Heart left ventricle (tissue), 16 donors: ENCODE measurements at regions not wholly inside any gene's neighbourhood (a gene's known extent, or its start where the extent isn't known, plus 50 kb on each side); places are given as distances from the start of the nearest gene placed in this dataset.
A peak's percentile ranks its signal among the peaks of the same experiment; 100 is the strongest.
"Not testable (repeated sequence)": the region's sequence is repeated elsewhere in the genome, so short reads cannot be mapped to it uniquely, and the experiment has no call there.

Experiments
- ATAC-seq, 4 donors: fragments of 200-7000 bp; cut with Tn5 transposase; one replicate each; pipeline ENCODE4 v1.9.1; 2020 to 2022; ENCODE audit warnings: moderate library complexity in 4 of 4, mild to moderate bottlenecking in 3 of 4, moderate number of reproducible peaks in 1 of 4
- DNase-seq, 5 donors: peaks; one replicate each; pipeline ENCODE4 v3.0.0-alpha.2; 2020
- H3K27ac ChIP-seq, 12 donors: fragments of 200-600 bp; sonication (generic) in 4 of 12; one replicate each; pipeline versions ENCODE4 v1.5.0 to v1.8.0; 2016 to 2022; ENCODE audit warnings: mild to moderate bottlenecking in 2 of 12
- H3K27me3 ChIP-seq, 9 donors: fragments of 200-600 bp; sonication (generic) in 2 of 9; one replicate each; pipeline versions ENCODE4 v1.5.1 to v1.8.0; 2016 to 2022; ENCODE audit warnings: mild to moderate bottlenecking in 3 of 9
- H3K36me3 ChIP-seq, 9 donors: fragments of 200-600 bp; sonication (generic) in 2 of 9; one replicate each; pipeline versions ENCODE4 v1.5.0 to v1.8.0; 2018 to 2022; ENCODE audit warnings: mild to moderate bottlenecking in 2 of 9
- H3K4me1 ChIP-seq, 12 donors: fragments of 200-600 bp; sonication (generic) in 4 of 12; one replicate each; pipeline versions ENCODE4 v1.5.0 to v1.8.0; 2016 to 2022; ENCODE audit warnings: mild to moderate bottlenecking in 3 of 12
- H3K4me3 ChIP-seq, 12 donors: fragments of 200-600 bp; sonication (generic) in 4 of 12; one replicate each; pipeline versions ENCODE4 v1.5.0 to v1.8.0; 2017 to 2022; ENCODE audit warnings: mild to moderate bottlenecking in 9 of 12, moderate library complexity in 4 of 12
- H3K9me3 ChIP-seq, 12 donors: fragments of 200-600 bp; sonication (generic) in 4 of 12; one replicate each; pipeline versions ENCODE4 v1.5.0 to v1.8.0; 2016 to 2022; ENCODE audit warnings: mild to moderate bottlenecking in 1 of 12
- POLR2A ChIP-seq, 2 donors: fragments of 450-650 bp; IDR thresholded peaks; one replicate each; pipeline ENCODE4 v1.6.1; 2017; ENCODE audit warnings: antibody characterized with exemption in 2 of 2, mild to moderate bottlenecking in 2 of 2, moderate library complexity in 2 of 2
- WGBS, 4 donors: extraction: QIAGEN DNeasy Blood & Tissue Kit in 2 of 4; methylation state at CpG; one replicate each; pipeline versions ENCODE4 v1.1.5 to v1.1.7; 2013 to 2018; 5-methylcytosine and 5-hydroxymethylcytosine counted together
- intact Hi-C, 10 donors: fragments of 100-400 bp; cut with DNase I; formaldehyde crosslinking; loops; one replicate each; pipeline versions ENCODE4 v1.11.1 to v1.14.2; 2022
- TF ChIP-seq, protein P1 (sequence below), 12 donors: fragments of 200-600 bp; sonication (generic) in 4 of 12; IDR thresholded peaks; one replicate each; pipeline versions ENCODE4 v1.5.0 to v1.8.0; 2018 to 2022; ENCODE audit warnings: antibody characterized with exemption in 12 of 12, mild to moderate bottlenecking in 5 of 12
- donor health status: ischemic (EF 13 %, LVEDD 7.1; RV severe dilation, severe dysfunction).
- donor health status: healthy with polysubstance abuse.
- donor health status: DM: no; HTN: yes; CAD: no.
- donor health status: DM: no; HTN: no; CAD: no.
- donor health status: ischemic (EF 25% LVEDD 6.9; RV normal size, moderate dysfunction).
- donor health status: ischemic (EF 25% LVEDD 5.7; RV mildly dilated, moderate dysfunction).
- donor health status: healthy.
- donor health status: DM: yes; HTN: yes; CAD: no.
- donor health status: ischemic (EF 35%, LVEDD 5.7; RV mildly dilated, moderate dysfunction).
- donor health status: nonischemic (EF 11% LVEDD 7.7; RV severe dilation, severe dysfunction).
- donor health status: DM: yes; HTN: yes; CAD: no.
- donor health status: PGD.
- donor health status: ischemic (EF 29% LVEDD 5.4; RV normal size, mild dysfunction).
- donor health status: nonischemic (EF 23%, LVEDD 6.1; RV moderate dilation, normal function).

DNA sequence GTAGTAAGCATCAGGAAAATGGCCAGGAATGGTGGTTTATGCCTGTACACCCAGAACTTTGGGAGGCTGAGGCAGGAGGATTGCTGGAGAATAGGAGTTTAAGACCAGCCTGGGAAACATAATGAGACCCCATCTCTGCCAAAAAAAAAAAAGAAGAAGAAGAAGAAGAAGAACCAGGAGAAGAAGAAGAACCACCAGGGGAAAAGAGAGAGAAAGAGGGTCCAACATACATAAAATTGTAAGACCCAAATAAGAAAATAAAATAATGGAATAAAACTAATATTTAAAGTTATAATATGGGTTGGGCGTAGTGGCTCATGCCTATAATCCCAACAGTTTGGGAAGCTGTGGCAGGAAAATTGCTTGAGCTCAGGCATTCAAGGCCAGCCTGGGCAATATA is 408.4 kb downstream of the ZFHX3 start:
- DNase-seq (no peak), ATAC-seq (no peak)
- Histone ChIP-seq H3K27ac (no peak overlapping the region), H3K4me3 (no peak overlapping the region), H3K27me3 (no peaks in the 10 kb centered on the region), H3K36me3 (no peaks in the 10 kb centered on the region), H3K9me3 (peaks cover 0 to 41% (median 19%) of the 10 kb centered on the region in 12 donors), H3K4me1 (no peaks in the 10 kb centered on the region)
- no peak for TF ChIP-seq POLR2A (IDR thresholded peaks at IDR 0.05)
- TF ChIP-seq, protein P1, sequence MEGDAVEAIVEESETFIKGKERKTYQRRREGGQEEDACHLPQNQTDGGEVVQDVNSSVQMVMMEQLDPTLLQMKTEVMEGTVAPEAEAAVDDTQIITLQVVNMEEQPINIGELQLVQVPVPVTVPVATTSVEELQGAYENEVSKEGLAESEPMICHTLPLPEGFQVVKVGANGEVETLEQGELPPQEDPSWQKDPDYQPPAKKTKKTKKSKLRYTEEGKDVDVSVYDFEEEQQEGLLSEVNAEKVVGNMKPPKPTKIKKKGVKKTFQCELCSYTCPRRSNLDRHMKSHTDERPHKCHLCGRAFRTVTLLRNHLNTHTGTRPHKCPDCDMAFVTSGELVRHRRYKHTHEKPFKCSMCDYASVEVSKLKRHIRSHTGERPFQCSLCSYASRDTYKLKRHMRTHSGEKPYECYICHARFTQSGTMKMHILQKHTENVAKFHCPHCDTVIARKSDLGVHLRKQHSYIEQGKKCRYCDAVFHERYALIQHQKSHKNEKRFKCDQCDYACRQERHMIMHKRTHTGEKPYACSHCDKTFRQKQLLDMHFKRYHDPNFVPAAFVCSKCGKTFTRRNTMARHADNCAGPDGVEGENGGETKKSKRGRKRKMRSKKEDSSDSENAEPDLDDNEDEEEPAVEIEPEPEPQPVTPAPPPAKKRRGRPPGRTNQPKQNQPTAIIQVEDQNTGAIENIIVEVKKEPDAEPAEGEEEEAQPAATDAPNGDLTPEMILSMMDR (IDR thresholded peaks at IDR 0.05): no peak
- intact Hi-C loops: no loop called here
- 97 to 100% (median 99%) methylated on average over 1 of the region's 1 CpG for WGBS, 4 donors

DNA sequence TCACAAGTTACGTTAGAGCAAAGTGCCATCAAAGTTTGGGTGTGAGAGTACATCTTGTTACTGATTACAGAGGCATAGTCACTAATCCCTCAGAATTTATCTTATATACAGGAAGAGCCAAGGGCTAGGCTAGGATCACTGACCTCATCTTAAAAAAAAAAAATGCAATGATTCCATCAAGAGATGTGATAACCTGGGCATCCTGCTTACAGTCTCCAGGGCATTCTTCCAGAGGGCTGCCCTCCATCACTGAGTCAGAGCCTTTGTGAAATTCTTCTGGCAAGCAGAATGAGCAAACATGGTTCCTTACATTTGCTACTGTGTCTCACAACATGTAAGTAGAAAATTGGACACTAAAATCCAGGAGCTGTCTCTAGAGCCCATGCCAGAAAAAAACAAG is 410.6 kb downstream of the ZFHX3 start:
- WGBS, 4 donors: 35 to 56% (median 51%) methylated on average over 1 of the region's 1 CpG
- Histone ChIP-seq H3K27ac (no peak overlapping the region), H3K27me3 (no peaks in the 10 kb centered on the region), H3K36me3 (no peaks in the 10 kb centered on the region), H3K4me3 (no peak overlapping the region), H3K4me1 (no peaks in the 10 kb centered on the region), H3K9me3 (peaks cover 0 to 39% (median 17%) of the 10 kb centered on the region in 12 donors)
- intact Hi-C loops: no loop called here
- DNase-seq (no peak), ATAC-seq (no peak)
- TF ChIP-seq, protein P1 (IDR thresholded peaks at IDR 0.05): no peak
- no peak for TF ChIP-seq POLR2A (IDR thresholded peaks at IDR 0.05)

DNA sequence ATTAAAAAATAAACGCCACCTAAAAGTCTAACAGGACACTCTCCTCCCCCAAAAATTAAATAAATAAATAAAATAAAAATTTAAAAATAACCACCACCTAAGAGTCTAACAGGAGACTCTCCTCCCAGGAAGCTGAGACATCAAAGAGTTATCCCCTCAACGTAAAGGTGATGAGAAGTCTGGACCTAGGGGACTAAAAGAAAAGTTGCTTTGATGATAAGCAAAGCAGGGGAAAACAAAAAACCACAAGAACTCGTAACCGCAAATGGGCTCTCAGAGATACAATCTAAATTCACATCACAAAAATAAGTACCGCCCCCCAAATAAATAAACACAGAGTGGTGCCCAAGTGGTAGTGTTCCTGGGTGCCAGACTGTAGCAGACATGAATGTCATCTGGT is 412.2 kb downstream of the ZFHX3 start:
- H3K36me3 ChIP-seq: no peaks in the 10 kb centered on the region
- H3K9me3 ChIP-seq: peaks cover 0 to 27% (median 17%) of the 10 kb centered on the region in 12 donors
- H3K27ac ChIP-seq: no peak overlapping the region
- TF ChIP-seq, protein P1 (IDR thresholded peaks at IDR 0.05): no peak
- no peak for TF ChIP-seq POLR2A (IDR thresholded peaks at IDR 0.05)
- WGBS, 4 donors: 88 to 92% (median 89%) methylated on average over 5 of the region's 5 CpGs
- no peak for ATAC-seq
- intact Hi-C loops: no loop called here
- H3K27me3 ChIP-seq: no peaks in the 10 kb centered on the region
- no peak overlapping the region for H3K4me3 ChIP-seq
- no peaks in the 10 kb centered on the region for H3K4me1 ChIP-seq
- no peak for DNase-seq

DNA sequence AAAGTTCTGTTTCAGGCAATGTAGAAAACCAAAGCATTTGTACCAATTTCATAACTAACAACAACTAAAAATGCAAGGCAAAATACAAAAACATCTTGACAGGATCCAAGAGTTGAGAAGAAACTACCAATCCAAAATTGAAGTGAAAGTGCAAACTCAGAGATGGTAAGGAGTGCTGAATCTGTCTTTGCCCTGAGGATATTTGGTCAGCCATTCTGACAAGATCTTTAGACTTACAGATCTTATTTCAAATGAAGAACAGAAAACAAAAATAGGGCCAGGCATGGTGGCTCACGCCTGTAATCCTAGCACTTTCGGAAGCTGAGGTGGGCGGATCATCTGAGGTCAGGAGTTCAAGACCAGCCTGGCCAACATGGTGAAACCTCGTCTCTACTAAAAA is 412.8 kb downstream of the ZFHX3 start:
- intact Hi-C loops: no loop called here
- Histone ChIP-seq H3K9me3 (peaks cover 0 to 21% (median 13%) of the 10 kb centered on the region in 12 donors), H3K4me3 (no peak overlapping the region), H3K27ac (no peak overlapping the region), H3K27me3 (no peaks in the 10 kb centered on the region), H3K36me3 (no peaks in the 10 kb centered on the region), H3K4me1 (no peaks in the 10 kb centered on the region)
- WGBS, 4 donors: 88 to 99% (median 95%) methylated on average over 4 of the region's 4 CpGs
- ATAC-seq (no peak), DNase-seq (no peak)
- TF ChIP-seq POLR2A (IDR thresholded peaks at IDR 0.05): no peak
- TF ChIP-seq, protein P1 (IDR thresholded peaks at IDR 0.05): no peak

DNA sequence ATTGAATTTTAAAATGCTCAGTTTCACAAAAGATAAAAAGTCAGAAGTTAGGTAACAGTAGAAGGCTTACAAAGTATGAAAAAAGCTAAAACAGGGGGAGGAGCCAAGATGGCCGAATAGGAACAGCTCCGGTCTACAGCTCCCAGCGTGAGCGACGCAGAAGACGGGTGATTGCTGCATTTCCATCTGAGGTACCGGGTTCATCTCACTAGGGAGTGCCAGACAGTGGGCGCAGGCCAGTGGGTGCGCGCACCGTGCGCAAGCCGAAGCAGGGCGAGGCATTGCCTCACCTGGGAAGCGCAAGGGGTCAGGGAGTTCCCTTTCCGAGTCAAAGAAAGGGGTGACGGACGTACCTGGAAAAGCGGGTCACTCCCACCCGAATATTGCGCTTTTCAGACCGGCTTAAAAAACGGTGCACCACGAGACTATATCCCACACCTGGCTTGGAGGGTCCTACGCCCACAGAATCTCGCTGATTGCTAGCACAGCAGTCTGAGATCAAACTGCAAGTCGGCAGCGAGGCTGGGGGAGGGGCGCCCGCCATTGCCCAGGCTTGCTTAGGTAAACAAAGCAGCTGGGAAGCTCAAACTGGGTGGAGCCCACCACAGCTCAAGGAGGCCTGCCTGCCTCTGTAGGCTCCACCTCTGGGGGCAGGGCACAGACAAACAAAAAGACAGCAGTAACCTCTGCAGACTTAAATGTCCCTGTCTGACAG is 420.6 kb downstream of the ZFHX3 start:
- H3K4me3 ChIP-seq: peak overlapping the region in 1 of 12 donors; percentile 23
- H3K36me3 ChIP-seq, H3K4me1 ChIP-seq, ATAC-seq, H3K27ac ChIP-seq, intact Hi-C loops, DNase-seq, H3K27me3 ChIP-seq, H3K9me3 ChIP-seq: not testable (repeated sequence)
- WGBS, 4 donors: 75 to 89% (median 79%) methylated on average over 26 to 29 of the region's 30 CpGs
